ENCODE measurements at regions not wholly inside any gene's neighbourhood (a gene's known extent, or its start where the extent isn't known, plus 50 kb on each side); places are given as distances from the start of the nearest gene placed in this dataset.

GRCh38 chr14:87732562-87732961, 260.4 kb downstream of the GALC start:
- H3K4me3 Mint-ChIP-seq (ENCODE audit: unreplicated experiment), result no peak overlapping the region
- TF ChIP-seq EZH2 (IDR thresholded peaks at IDR 0.05; ENCODE audit: insufficient read depth, low read length), result no peak
- no peak for TF ChIP-seq CTCF (IDR thresholded peaks at IDR 0.05; ENCODE audit: insufficient read depth, low read depth, low read length)

GRCh38 chr14:87725318-87725717, 267.7 kb downstream of the GALC start:
- no peaks in the 10 kb centered on the region for H3K9me3 Mint-ChIP-seq (ENCODE audit: unreplicated experiment)
- Histone ChIP-seq H3K79me2 (ENCODE audit: insufficient read depth, low read length) (no peaks in the 10 kb centered on the region), H3K9me3 (ENCODE audit: insufficient read depth, low read depth, low read length) (no peaks in the 10 kb centered on the region), H4K20me1 (ENCODE audit: insufficient read depth, low read length) (no peaks in the 10 kb centered on the region), H3K27me3 (ENCODE audit: insufficient read depth, low read length) (no peaks in the 10 kb centered on the region), H2AFZ (ENCODE audit: low read depth, low read length) (no peak overlapping the region), H3K27ac (ENCODE audit: low read depth, low read length) (no peak overlapping the region), H3K4me2 (ENCODE audit: low read length) (no peak overlapping the region), H3K4me1 (ENCODE audit: insufficient read depth, low read length) (no peaks in the 10 kb centered on the region), H3K4me3 (ENCODE audit: insufficient read depth, low read depth, low read length) (no peak overlapping the region), H3K36me3 (ENCODE audit: insufficient read depth, low read length) (no peaks in the 10 kb centered on the region), H3K9ac (ENCODE audit: low read length) (no peak overlapping the region)
- no peak overlapping the region for H3K27ac Mint-ChIP-seq (ENCODE audit: unreplicated experiment)
- no peaks in the 10 kb centered on the region for H3K36me3 Mint-ChIP-seq (ENCODE audit: low read depth, unreplicated experiment)
- DNase-seq (ENCODE audit: low read depth), result no peak
- H3K4me3 Mint-ChIP-seq (ENCODE audit: unreplicated experiment), result no peak overlapping the region
- H3K4me1 Mint-ChIP-seq (ENCODE audit: low read depth, unreplicated experiment), result no peaks in the 10 kb centered on the region
- H3K27me3 Mint-ChIP-seq (ENCODE audit: low read depth, unreplicated experiment), result peaks cover 9% of the 10 kb centered on the region
- no peak for FAIRE-seq
- TF ChIP-seq EZH2 (IDR thresholded peaks at IDR 0.05; ENCODE audit: insufficient read depth, low read length) (no peak), CTCF (IDR thresholded peaks at IDR 0.05; ENCODE audit: insufficient read depth, low read depth, low read length) (no peak)

More at GRCh38 chr14:87732562-87732961, 260.4 kb downstream of the GALC start:
- H3K36me3 ChIP-seq (ENCODE audit: insufficient read depth, low read length), result no peaks in the 10 kb centered on the region
- H3K27ac ChIP-seq (ENCODE audit: low read depth, low read length), result no peak overlapping the region
- H3K4me3 ChIP-seq (ENCODE audit: insufficient read depth, low read depth, low read length), result no peak overlapping the region
- Mint-ChIP-seq H3K36me3 (ENCODE audit: low read depth, unreplicated experiment) (no peaks in the 10 kb centered on the region), H3K27ac (ENCODE audit: unreplicated experiment) (no peak overlapping the region), H3K9me3 (ENCODE audit: unreplicated experiment) (peaks cover 5% of the 10 kb centered on the region), H3K4me1 (ENCODE audit: low read depth, unreplicated experiment) (no peaks in the 10 kb centered on the region), H3K27me3 (ENCODE audit: low read depth, unreplicated experiment) (no peaks in the 10 kb centered on the region)
- no peak for FAIRE-seq
- H3K9me3 ChIP-seq (ENCODE audit: insufficient read depth, low read depth, low read length), result no peaks in the 10 kb centered on the region
- no peak overlapping the region for H3K4me2 ChIP-seq (ENCODE audit: low read length)
- H3K4me1 ChIP-seq (ENCODE audit: insufficient read depth, low read length), result no peaks in the 10 kb centered on the region
- no peak for DNase-seq (ENCODE audit: low read depth)
- no peaks in the 10 kb centered on the region for H3K79me2 ChIP-seq (ENCODE audit: insufficient read depth, low read length)
- no peaks in the 10 kb centered on the region for H4K20me1 ChIP-seq (ENCODE audit: insufficient read depth, low read length)
- no peak overlapping the region for H2AFZ ChIP-seq (ENCODE audit: low read depth, low read length)
- no peak overlapping the region for H3K9ac ChIP-seq (ENCODE audit: low read length)
- H3K27me3 ChIP-seq (ENCODE audit: insufficient read depth, low read length), result no peaks in the 10 kb centered on the region

GRCh38 chr14:87712396-87713090, 280.4 kb downstream of the GALC start:
- Histone ChIP-seq H3K36me3 (ENCODE audit: insufficient read depth, low read length) (no peaks in the 10 kb centered on the region), H4K20me1 (ENCODE audit: insufficient read depth, low read length) (no peaks in the 10 kb centered on the region), H3K9me3 (ENCODE audit: insufficient read depth, low read depth, low read length) (no peaks in the 10 kb centered on the region), H3K9ac (ENCODE audit: low read length) (no peak overlapping the region), H3K79me2 (ENCODE audit: insufficient read depth, low read length) (no peaks in the 10 kb centered on the region), H3K4me2 (ENCODE audit: low read length) (no peak overlapping the region), H3K27me3 (ENCODE audit: insufficient read depth, low read length) (no peaks in the 10 kb centered on the region), H2AFZ (ENCODE audit: low read depth, low read length) (no peak overlapping the region), H3K4me1 (ENCODE audit: insufficient read depth, low read length) (no peaks in the 10 kb centered on the region), H3K4me3 (ENCODE audit: insufficient read depth, low read depth, low read length) (no peak overlapping the region), H3K27ac (ENCODE audit: low read depth, low read length) (no peak overlapping the region)
- Mint-ChIP-seq H3K36me3 (ENCODE audit: low read depth, unreplicated experiment) (no peaks in the 10 kb centered on the region), H3K9me3 (ENCODE audit: unreplicated experiment) (peaks cover 1% of the 10 kb centered on the region), H3K4me3 (ENCODE audit: unreplicated experiment) (no peak overlapping the region), H3K27ac (ENCODE audit: unreplicated experiment) (no peak overlapping the region), H3K27me3 (ENCODE audit: low read depth, unreplicated experiment) (peaks cover 3% of the 10 kb centered on the region), H3K4me1 (ENCODE audit: low read depth, unreplicated experiment) (no peaks in the 10 kb centered on the region)
- TF ChIP-seq EZH2 (IDR thresholded peaks at IDR 0.05; ENCODE audit: insufficient read depth, low read length), result no peak
- TF ChIP-seq CTCF (IDR thresholded peaks at IDR 0.05; ENCODE audit: insufficient read depth, low read depth, low read length), result no peak
- FAIRE-seq (no peak), DNase-seq (ENCODE audit: low read depth) (peak; percentile 3)
